Keratinocyte (primary cell): ENCODE measurements at regions not wholly inside any gene's neighbourhood (a gene's known extent, or its start where the extent isn't known, plus 50 kb on each side); places are given as distances from the start of the nearest gene placed in this dataset.

Experiments
- DNase-seq: peaks from one replicate; pipeline ENCODE4 v3.0.0-alpha.2; 2011; ENCODE audit warnings: low read depth, missing footprints, low spot score
- FAIRE-seq: peaks from 2 replicates; lab custom pipeline; 2011; peaks lifted over from hg19 to GRCh38; lab: Jason Lieb, UNC
- H2AFZ ChIP-seq: 2 replicates; pipeline ENCODE4 v1.6.0; 2012; ENCODE audit warnings: low read length, control low read depth, inconsistent platforms; ENCODE audit not compliant: control insufficient read depth
- H3K27ac ChIP-seq: 2 replicates; pipeline ENCODE4 v1.5.1; 2011; ENCODE audit warnings: low read length; ENCODE audit not compliant: control insufficient read depth, insufficient read depth
- H3K27me3 ChIP-seq: 3 replicates; pipeline ENCODE4 v1.6.0; 2011; ENCODE audit warnings: low read length; ENCODE audit not compliant: control insufficient read depth, insufficient read depth; ENCODE audit errors: extremely low read depth
- H3K36me3 ChIP-seq, 2 experiments: 2 replicates in 1 of 2; 3 replicates in 1 of 2; pipeline ENCODE4 v1.5.1; 2011; ENCODE audit warnings: low read length in 2 of 2, mild to moderate bottlenecking in 1 of 2; ENCODE audit not compliant: control insufficient read depth in 2 of 2, insufficient read depth in 2 of 2; ENCODE audit errors: extremely low read depth in 1 of 2
- H3K4me1 ChIP-seq: 3 replicates; pipeline ENCODE4 v1.5.1; 2011; ENCODE audit warnings: low read length; ENCODE audit not compliant: control insufficient read depth, insufficient read depth; ENCODE audit errors: extremely low read depth
- H3K4me2 ChIP-seq: 3 replicates; pipeline ENCODE4 v1.6.0; 2011; ENCODE audit warnings: low read depth, low read length; ENCODE audit not compliant: control insufficient read depth, insufficient read depth; ENCODE audit errors: extremely low read depth
- H3K4me3 ChIP-seq, 3 experiments: fragments of 200-600 bp in 1 of 3; sonication (generic) in 1 of 3; 2 replicates in 2 of 3; 3 replicates in 1 of 3; pipeline ENCODE4 v1.5.1; 2011 to 2016; ENCODE audit warnings: low read length in 3 of 3, mild to moderate bottlenecking in 3 of 3, control low read depth in 2 of 3, inconsistent platforms in 1 of 3, low read depth in 1 of 3, mixed read lengths in 1 of 3, mixed run types in 1 of 3, moderate library complexity in 1 of 3; ENCODE audit not compliant: control insufficient read depth in 2 of 3, insufficient read depth in 2 of 3; ENCODE audit errors: extremely low read depth in 1 of 3
- H3K79me2 ChIP-seq: 2 replicates; pipeline ENCODE4 v1.6.0; 2012; ENCODE audit warnings: low read length; ENCODE audit not compliant: control insufficient read depth, insufficient read depth
- H3K9ac ChIP-seq: 3 replicates; pipeline ENCODE4 v1.6.0; 2011; ENCODE audit warnings: low read length; ENCODE audit not compliant: control insufficient read depth, insufficient read depth; ENCODE audit errors: extremely low read depth
- H3K9me1 ChIP-seq: 3 replicates; pipeline ENCODE4 v1.6.0; 2011; ENCODE audit warnings: low read length; ENCODE audit not compliant: control insufficient read depth, insufficient read depth; ENCODE audit errors: extremely low read depth
- H3K9me3 ChIP-seq: 2 replicates; pipeline ENCODE4 v1.5.1; 2012; ENCODE audit warnings: low read depth, low read length; ENCODE audit not compliant: control insufficient read depth
- H4K20me1 ChIP-seq: 3 replicates; pipeline ENCODE4 v1.6.0; 2011; ENCODE audit warnings: low read length; ENCODE audit not compliant: control insufficient read depth, insufficient read depth; ENCODE audit errors: extremely low read depth
- EZH2 ChIP-seq: IDR thresholded peaks from one replicate; pipeline ENCODE4 v1.6.1; 2012; ENCODE audit warnings: inconsistent platforms, mild to moderate bottlenecking, low read length, moderate library complexity
- dilution Hi-C: fragments of 300-500 bp; cut with MboI; formaldehyde crosslinking; loops from one replicate; pipeline ENCODE4 v1.7.0; 2020; ENCODE audit warnings: low sequenced_read_pairs; ENCODE audit not compliant: extremely low pct_ligation_motif_present
- TF ChIP-seq, protein P1 (sequence below), 3 experiments: IDR thresholded peaks in 1 of 3; conservative IDR thresholded peaks in 1 of 3; optimal IDR thresholded peaks in 1 of 3; 2 replicates in 2 of 3; 3 replicates in 1 of 3; pipeline versions ENCODE3 to v1.5.1; 2011; ENCODE audit warnings: low read length in 3 of 3, mild to moderate bottlenecking in 3 of 3, moderate library complexity in 2 of 3, control low read depth in 1 of 3, inconsistent platforms in 1 of 3; ENCODE audit not compliant: insufficient read depth in 2 of 3; ENCODE audit errors: extremely low read depth in 1 of 3

DNA sequence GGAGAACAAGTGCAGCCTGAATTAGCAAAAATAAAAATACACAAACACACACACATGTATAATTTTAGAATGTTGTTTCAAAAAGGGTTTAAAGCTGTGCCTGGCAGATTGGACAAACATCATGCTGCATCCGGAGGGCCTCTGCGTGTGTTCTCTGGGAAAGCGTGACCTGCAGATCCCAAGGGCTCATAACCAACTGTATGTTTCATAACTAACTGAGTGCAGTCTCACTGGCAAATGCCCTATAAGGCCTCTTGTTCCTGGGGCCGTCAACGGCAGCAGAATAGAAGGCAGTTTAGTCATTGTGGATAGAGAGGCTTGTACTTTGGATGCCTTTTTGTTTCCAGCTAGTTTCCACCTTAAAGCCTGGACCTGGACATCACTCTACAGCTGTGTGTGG lies 243.8 kb upstream of the KIAA1217 start:
- Histone ChIP-seq H2AFZ (no peak overlapping the region), H3K27ac (no peak overlapping the region), H3K27me3 (no peaks in the 10 kb centered on the region), H3K36me3 (no peaks in the 10 kb centered on the region), H3K4me2 (no peak overlapping the region), H3K4me3 (no peak overlapping the region), H3K4me1 (no peaks in the 10 kb centered on the region), H3K79me2 (no peaks in the 10 kb centered on the region), H3K9me3 (no peaks in the 10 kb centered on the region), H3K9me1 (no peaks in the 10 kb centered on the region), H3K9ac (no peak overlapping the region), H4K20me1 (no peaks in the 10 kb centered on the region)
- TF ChIP-seq, protein P1, sequence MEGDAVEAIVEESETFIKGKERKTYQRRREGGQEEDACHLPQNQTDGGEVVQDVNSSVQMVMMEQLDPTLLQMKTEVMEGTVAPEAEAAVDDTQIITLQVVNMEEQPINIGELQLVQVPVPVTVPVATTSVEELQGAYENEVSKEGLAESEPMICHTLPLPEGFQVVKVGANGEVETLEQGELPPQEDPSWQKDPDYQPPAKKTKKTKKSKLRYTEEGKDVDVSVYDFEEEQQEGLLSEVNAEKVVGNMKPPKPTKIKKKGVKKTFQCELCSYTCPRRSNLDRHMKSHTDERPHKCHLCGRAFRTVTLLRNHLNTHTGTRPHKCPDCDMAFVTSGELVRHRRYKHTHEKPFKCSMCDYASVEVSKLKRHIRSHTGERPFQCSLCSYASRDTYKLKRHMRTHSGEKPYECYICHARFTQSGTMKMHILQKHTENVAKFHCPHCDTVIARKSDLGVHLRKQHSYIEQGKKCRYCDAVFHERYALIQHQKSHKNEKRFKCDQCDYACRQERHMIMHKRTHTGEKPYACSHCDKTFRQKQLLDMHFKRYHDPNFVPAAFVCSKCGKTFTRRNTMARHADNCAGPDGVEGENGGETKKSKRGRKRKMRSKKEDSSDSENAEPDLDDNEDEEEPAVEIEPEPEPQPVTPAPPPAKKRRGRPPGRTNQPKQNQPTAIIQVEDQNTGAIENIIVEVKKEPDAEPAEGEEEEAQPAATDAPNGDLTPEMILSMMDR (optimal IDR thresholded peaks at IDR 0.05 in 1 of 3, IDR thresholded peaks at IDR 0.05 in 1 of 3, conservative IDR thresholded peaks at IDR 0.05 in 1 of 3; ENCODE audit: extremely low read depth in 1 of 3, insufficient read depth in 2 of 3, low read length in 3 of 3), result no peak
- TF ChIP-seq EZH2, result no peak
- FAIRE-seq, result no peak
- dilution Hi-C loops, result no loop called here
- no peak for DNase-seq

DNA sequence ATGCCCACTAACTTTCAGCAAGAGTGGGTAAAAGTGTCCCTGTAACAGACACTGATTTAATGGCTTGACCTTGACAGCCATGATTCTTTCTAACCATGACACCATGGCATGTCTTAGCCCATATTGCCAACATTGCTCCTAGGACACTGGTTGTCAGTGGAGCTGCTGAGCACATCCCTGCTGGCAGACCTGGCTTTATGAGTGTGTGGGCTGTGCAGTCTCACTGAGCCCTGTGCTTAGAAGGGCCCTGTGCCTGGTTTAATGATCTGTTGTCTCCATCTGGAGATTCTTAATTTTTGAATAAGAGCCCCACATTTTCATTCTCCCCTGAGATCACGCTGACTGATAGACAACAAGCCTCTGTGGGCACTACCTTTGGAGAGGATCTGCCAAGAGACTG lies 243.1 kb upstream of the KIAA1217 start:
- Histone ChIP-seq H3K4me2 (no peak overlapping the region), H2AFZ (no peak overlapping the region), H3K9me3 (no peaks in the 10 kb centered on the region), H4K20me1 (no peaks in the 10 kb centered on the region), H3K4me1 (no peaks in the 10 kb centered on the region), H3K9me1 (no peaks in the 10 kb centered on the region), H3K9ac (no peak overlapping the region), H3K27ac (no peak overlapping the region), H3K4me3 (no peak overlapping the region), H3K79me2 (no peaks in the 10 kb centered on the region), H3K36me3 (no peaks in the 10 kb centered on the region), H3K27me3 (no peaks in the 10 kb centered on the region)
- FAIRE-seq (no peak), DNase-seq (no peak)
- dilution Hi-C loops, result no loop called here
- TF ChIP-seq, protein P1 (optimal IDR thresholded peaks at IDR 0.05 in 1 of 3, IDR thresholded peaks at IDR 0.05 in 1 of 3, conservative IDR thresholded peaks at IDR 0.05 in 1 of 3; ENCODE audit: extremely low read depth in 1 of 3, insufficient read depth in 2 of 3, low read length in 3 of 3), result no peak
- TF ChIP-seq EZH2, result no peak
